ENCODE measurements at regions not wholly inside any gene's neighbourhood (a gene's known extent, or its start where the extent isn't known, plus 50 kb on each side); places are given as distances from the start of the nearest gene placed in this dataset.

GRCh38 chr4:24033626-24034025, 143.8 kb upstream of the PPARGC1A start:
- no peaks in the 10 kb centered on the region for H3K9me3 ChIP-seq (ENCODE audit: control insufficient read depth, insufficient read depth, low read length)
- H3K27ac Mint-ChIP-seq = no peak overlapping the region
- H3K4me1 Mint-ChIP-seq = no peaks in the 10 kb centered on the region
- no peak for ATAC-seq
- no peaks in the 10 kb centered on the region for H3K36me3 Mint-ChIP-seq
- H3K4me3 ChIP-seq (ENCODE audit: low read length) = no peak overlapping the region
- H3K4me1 ChIP-seq (ENCODE audit: control insufficient read depth, insufficient read depth, low read length) = no peaks in the 10 kb centered on the region
- H3K36me3 ChIP-seq (ENCODE audit: control insufficient read depth, insufficient read depth, low read length) = no peaks in the 10 kb centered on the region
- no peak for TF ChIP-seq CTCF (IDR thresholded peaks at IDR 0.05)
- H3K27me3 Mint-ChIP-seq (ENCODE audit: low read depth in 2 of 2) = no peaks in the 10 kb centered on the region
- no peak for DNase-seq
- no peak overlapping the region for H3K27ac ChIP-seq (ENCODE audit: low read length)
- H3K9me3 Mint-ChIP-seq = peaks cover 6% of the 10 kb centered on the region in 2 donors
- H3K27me3 ChIP-seq (ENCODE audit: control insufficient read depth, insufficient read depth, low read length) = no peaks in the 10 kb centered on the region
- 88% methylated on average over 5 of the region's 5 CpGs for WGBS (ENCODE audit: insufficient coverage)
- H3K4me3 Mint-ChIP-seq = no peak overlapping the region
- intact Hi-C loops (cut with micrococcal nuclease) = no loop called here

GRCh38 chr4:24032371-24032989, 142.6 kb upstream of the PPARGC1A start:
- H3K9me3 ChIP-seq (ENCODE audit: control insufficient read depth, insufficient read depth, low read length) = no peaks in the 10 kb centered on the region
- H3K4me3 ChIP-seq (ENCODE audit: low read length) = no peak overlapping the region
- Mint-ChIP-seq H3K9me3 (peaks cover 6% of the 10 kb centered on the region in 2 donors), H3K4me3 (no peak overlapping the region), H3K4me1 (no peaks in the 10 kb centered on the region), H3K27ac (no peak overlapping the region), H3K36me3 (no peaks in the 10 kb centered on the region), H3K27me3 (ENCODE audit: low read depth in 2 of 2) (no peaks in the 10 kb centered on the region)
- TF ChIP-seq CTCF (IDR thresholded peaks at IDR 0.05) = no peak
- H3K27ac ChIP-seq (ENCODE audit: low read length) = no peak overlapping the region
- DNase-seq (no peak), ATAC-seq (no peak)
- H3K36me3 ChIP-seq (ENCODE audit: control insufficient read depth, insufficient read depth, low read length) = no peaks in the 10 kb centered on the region
- WGBS (ENCODE audit: insufficient coverage) = 66% methylated on average over 2 of the region's 2 CpGs
- intact Hi-C loops (cut with micrococcal nuclease) = no loop called here
- no peaks in the 10 kb centered on the region for H3K27me3 ChIP-seq (ENCODE audit: control insufficient read depth, insufficient read depth, low read length)
- no peaks in the 10 kb centered on the region for H3K4me1 ChIP-seq (ENCODE audit: control insufficient read depth, insufficient read depth, low read length)

GRCh38 chr4:24026596-24026995, 136.7 kb upstream of the PPARGC1A start:
- Mint-ChIP-seq H3K4me1 (no peaks in the 10 kb centered on the region), H3K36me3 (no peaks in the 10 kb centered on the region), H3K27me3 (ENCODE audit: low read depth in 2 of 2) (no peaks in the 10 kb centered on the region), H3K27ac (no peak overlapping the region), H3K4me3 (no peak overlapping the region), H3K9me3 (peaks cover 6 to 8% of the 10 kb centered on the region in 2 donors)
- Histone ChIP-seq H3K9me3 (ENCODE audit: control insufficient read depth, insufficient read depth, low read length) (no peaks in the 10 kb centered on the region), H3K27ac (ENCODE audit: low read length) (no peak overlapping the region), H3K36me3 (ENCODE audit: control insufficient read depth, insufficient read depth, low read length) (no peaks in the 10 kb centered on the region), H3K4me3 (ENCODE audit: low read length) (no peak overlapping the region), H3K4me1 (ENCODE audit: control insufficient read depth, insufficient read depth, low read length) (no peaks in the 10 kb centered on the region), H3K27me3 (ENCODE audit: control insufficient read depth, insufficient read depth, low read length) (no peaks in the 10 kb centered on the region)
- no peak for TF ChIP-seq CTCF (IDR thresholded peaks at IDR 0.05)
- DNase-seq = no peak
- ATAC-seq = no peak
- intact Hi-C loops (cut with micrococcal nuclease) = no loop called here
- WGBS (ENCODE audit: insufficient coverage) = 91% methylated on average over 3 of the region's 4 CpGs

- Mint-ChIP-seq H3K9me3 (peaks cover 3 to 4% of the 10 kb centered on the region in 2 donors), H3K4me1 (no peaks in the 10 kb centered on the region), H3K27me3 (ENCODE audit: low read depth in 2 of 2) (no peaks in the 10 kb centered on the region), H3K36me3 (no peaks in the 10 kb centered on the region), H3K4me3 (no peak overlapping the region), H3K27ac (no peak overlapping the region)
- Histone ChIP-seq H3K27me3 (ENCODE audit: control insufficient read depth, insufficient read depth, low read length) (no peaks in the 10 kb centered on the region), H3K4me1 (ENCODE audit: control insufficient read depth, insufficient read depth, low read length) (no peaks in the 10 kb centered on the region), H3K9me3 (ENCODE audit: control insufficient read depth, insufficient read depth, low read length) (peaks cover 4% of the 10 kb centered on the region), H3K4me3 (ENCODE audit: low read length) (no peak overlapping the region), H3K36me3 (ENCODE audit: control insufficient read depth, insufficient read depth, low read length) (no peaks in the 10 kb centered on the region), H3K27ac (ENCODE audit: low read length) (no peak overlapping the region)
- ATAC-seq (no peak), DNase-seq (no peak)
- intact Hi-C loops (cut with micrococcal nuclease) = no loop called here
- no peak for TF ChIP-seq CTCF (IDR thresholded peaks at IDR 0.05)
- WGBS (ENCODE audit: insufficient coverage) = 85% methylated on average over 3 of the region's 4 CpGs
These were observed 134.8 kb upstream of the PPARGC1A start for GRCh38 chr4:24024605-24025004.
